ENCODE measurements at regions not wholly inside any gene's neighbourhood (a gene's known extent, or its start where the extent isn't known, plus 50 kb on each side); places are given as distances from the start of the nearest gene placed in this dataset.

GRCh38 chr2:75389271-75389670, 171.5 kb downstream of the EVA1A start:
- Histone ChIP-seq H3K36me3 (replicated peaks; ENCODE audit: insufficient read depth, low read length) (no peaks in the 10 kb centered on the region), H3K79me2 (ENCODE audit: low read length) (no peaks in the 10 kb centered on the region), H3K27me3 (replicated peaks; ENCODE audit: insufficient read depth, low read length) (no peaks in the 10 kb centered on the region), H3K9ac (ENCODE audit: low read length) (no peak overlapping the region), H2AFZ (ENCODE audit: low read length) (no peak overlapping the region), H3K27ac (ENCODE audit: low read length) (no peak overlapping the region), H3K4me3 (ENCODE audit: low read length) (no peak overlapping the region), H3F3A (ENCODE audit: insufficient read depth, low read length) (no peaks in the 10 kb centered on the region), H3K9me3 (replicated peaks; ENCODE audit: insufficient read depth, low read length) (no peaks in the 10 kb centered on the region), H3K9me2 (replicated peaks; ENCODE audit: insufficient read depth, low read length) (no peaks in the 10 kb centered on the region), H4K20me1 (ENCODE audit: insufficient read depth, low read length) (no peaks in the 10 kb centered on the region), H3K4me1 (ENCODE audit: low read length) (no peaks in the 10 kb centered on the region), H3K4me2 (ENCODE audit: low read depth, low read length) (no peak overlapping the region)
- no peak for DNase-seq
- TF ChIP-seq CTCF (IDR thresholded peaks at IDR 0.05; ENCODE audit: low read length) (no peak), EZH2 (optimal IDR thresholded peaks at IDR 0.05; ENCODE audit: low read depth, low read length) (no peak), EZH2phosphoT487 (IDR thresholded peaks at IDR 0.05; ENCODE audit: low read length) (no peak)

GRCh38 chr2:75381032-75381431, 179.7 kb downstream of the EVA1A start:
- Histone ChIP-seq H2AFZ (ENCODE audit: low read length) (no peak overlapping the region), H3K36me3 (replicated peaks; ENCODE audit: insufficient read depth, low read length) (no peaks in the 10 kb centered on the region), H3K79me2 (ENCODE audit: low read length) (no peaks in the 10 kb centered on the region), H3K4me2 (ENCODE audit: low read depth, low read length) (no peak overlapping the region), H3K9me2 (replicated peaks; ENCODE audit: insufficient read depth, low read length) (no peaks in the 10 kb centered on the region), H3K27ac (ENCODE audit: low read length) (no peak overlapping the region), H3K9ac (ENCODE audit: low read length) (no peak overlapping the region), H3K4me1 (ENCODE audit: low read length) (no peaks in the 10 kb centered on the region), H4K20me1 (ENCODE audit: insufficient read depth, low read length) (no peaks in the 10 kb centered on the region), H3F3A (ENCODE audit: insufficient read depth, low read length) (no peaks in the 10 kb centered on the region), H3K4me3 (ENCODE audit: low read length) (no peak overlapping the region), H3K27me3 (replicated peaks; ENCODE audit: insufficient read depth, low read length) (no peaks in the 10 kb centered on the region), H3K9me3 (replicated peaks; ENCODE audit: insufficient read depth, low read length) (no peaks in the 10 kb centered on the region)
- TF ChIP-seq EZH2 (optimal IDR thresholded peaks at IDR 0.05; ENCODE audit: low read depth, low read length): no peak
- TF ChIP-seq EZH2phosphoT487 (IDR thresholded peaks at IDR 0.05; ENCODE audit: low read length): no peak
- no peak for TF ChIP-seq CTCF (IDR thresholded peaks at IDR 0.05; ENCODE audit: low read length)
- DNase-seq: no peak

DNA sequence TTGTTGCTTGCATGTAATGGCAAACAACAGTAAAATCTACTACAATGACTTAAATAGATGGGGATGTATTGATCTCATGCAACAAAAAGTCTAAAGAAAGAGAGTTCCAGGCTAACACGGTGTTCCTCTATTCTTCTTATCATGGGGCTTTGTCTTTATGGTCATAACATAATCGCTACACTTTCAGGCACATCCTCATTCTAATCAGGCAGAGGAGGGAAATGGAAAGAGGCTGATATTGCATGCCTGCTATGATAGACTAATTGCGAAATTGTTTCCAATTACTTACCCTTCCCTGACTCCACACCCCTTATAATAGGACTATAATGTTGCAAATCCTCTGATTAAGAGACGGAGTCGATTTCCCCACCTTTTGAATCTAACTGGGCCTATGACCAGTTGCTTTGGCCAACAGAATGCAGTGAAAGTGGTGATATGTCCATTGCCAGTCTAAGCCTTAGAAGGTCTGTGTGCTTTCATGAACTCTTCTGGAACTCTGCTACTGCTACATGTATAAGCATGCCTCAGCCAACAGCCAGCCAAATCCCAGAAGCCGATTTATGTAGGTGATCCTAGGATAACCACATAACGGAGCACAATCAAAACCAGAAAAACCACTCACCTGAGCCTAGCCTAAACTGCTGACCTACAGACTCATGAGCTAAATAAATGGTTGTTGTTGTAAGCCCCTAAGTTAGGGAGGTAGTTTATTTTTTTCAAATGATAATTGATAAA, 180.3 kb upstream of the TACR1 start:
- H3K27me3 ChIP-seq (replicated peaks; ENCODE audit: insufficient read depth, low read length): no peaks in the 10 kb centered on the region
- no peaks in the 10 kb centered on the region for H3K4me1 ChIP-seq (ENCODE audit: low read length)
- no peak for DNase-seq
- TF ChIP-seq EZH2phosphoT487 (IDR thresholded peaks at IDR 0.05; ENCODE audit: low read length) (no peak), CTCF (IDR thresholded peaks at IDR 0.05; ENCODE audit: low read length) (no peak), EZH2 (optimal IDR thresholded peaks at IDR 0.05; ENCODE audit: low read depth, low read length) (no peak)
- H3K9ac ChIP-seq (ENCODE audit: low read length): no peak overlapping the region
- H2AFZ ChIP-seq (ENCODE audit: low read length): no peak overlapping the region
- H3K4me2 ChIP-seq (ENCODE audit: low read depth, low read length): no peak overlapping the region
- H3K36me3 ChIP-seq (replicated peaks; ENCODE audit: insufficient read depth, low read length): no peaks in the 10 kb centered on the region
- H3F3A ChIP-seq (ENCODE audit: insufficient read depth, low read length): no peaks in the 10 kb centered on the region
- no peak overlapping the region for H3K27ac ChIP-seq (ENCODE audit: low read length)
- H3K9me3 ChIP-seq (replicated peaks; ENCODE audit: insufficient read depth, low read length): no peaks in the 10 kb centered on the region
- H3K79me2 ChIP-seq (ENCODE audit: low read length): no peaks in the 10 kb centered on the region
- H4K20me1 ChIP-seq (ENCODE audit: insufficient read depth, low read length): no peaks in the 10 kb centered on the region
- no peaks in the 10 kb centered on the region for H3K9me2 ChIP-seq (replicated peaks; ENCODE audit: insufficient read depth, low read length)
- no peak overlapping the region for H3K4me3 ChIP-seq (ENCODE audit: low read length)
